H1 (cell line): ENCODE measurements at regions not wholly inside any gene's neighbourhood (a gene's known extent, or its start where the extent isn't known, plus 50 kb on each side); places are given as distances from the start of the nearest gene placed in this dataset.

Experiments used
- ATF3 ChIP-seq: IDR thresholded peaks from 2 replicates; pipeline ENCODE4 v1.6.1; 2011; ENCODE audit warnings: low read depth, mild to moderate bottlenecking, low read length; ENCODE audit not compliant: insufficient read depth
- CEBPB ChIP-seq: IDR thresholded peaks from 2 replicates; pipeline ENCODE4 v1.6.1; 2012; ENCODE audit warnings: low read depth, low read length
- EZH2 ChIP-seq: fragments of 200-600 bp; sonication (generic); IDR thresholded peaks from 2 replicates; pipeline ENCODE4 v1.7.1; 2012; ENCODE audit warnings: low read depth, mild to moderate bottlenecking, moderate library complexity, low read length, inconsistent platforms; ENCODE audit not compliant: severe bottlenecking
- GABPA ChIP-seq: IDR thresholded peaks from 2 replicates; pipeline ENCODE4 v1.6.1; 2011; ENCODE audit warnings: mild to moderate bottlenecking, low read length, moderate library complexity, borderline replicate concordance; ENCODE audit not compliant: insufficient read depth
- HDAC2 ChIP-seq, 2 experiments: fragments of 300-600 bp in 1 of 2; sonication (generic) in 1 of 2; IDR thresholded peaks; 2 replicates each; pipeline ENCODE4 v1.6.1; 2011 to 2012; ENCODE audit warnings: low read depth in 2 of 2, low read length in 2 of 2, mild to moderate bottlenecking in 2 of 2, moderate library complexity in 2 of 2, borderline replicate concordance in 1 of 2, inconsistent platforms in 1 of 2
- JUND ChIP-seq: IDR thresholded peaks from 2 replicates; pipeline ENCODE4 v1.6.1; 2011; ENCODE audit warnings: mild to moderate bottlenecking, improper control_type of control experiment, low read length
- POLR2A ChIP-seq, 2 experiments: IDR thresholded peaks; 1 replicate in 1 of 2; 2 replicates in 1 of 2; pipeline ENCODE4 v1.6.1; 2011; ENCODE audit warnings: low read depth in 2 of 2, low read length in 2 of 2, mild to moderate bottlenecking in 2 of 2; ENCODE audit errors: control extremely low read depth in 1 of 2
- SP1 ChIP-seq: IDR thresholded peaks from 2 replicates; pipeline ENCODE4 v1.6.1; 2011; ENCODE audit warnings: low read depth, low read length
- TF ChIP-seq, protein P1 (sequence below), 3 experiments: IDR thresholded peaks; 1 replicate in 2 of 3; 2 replicates in 1 of 3; pipeline versions ENCODE4 v1.5.1 to v1.6.1; 2011; ENCODE audit warnings: low read length in 3 of 3, mild to moderate bottlenecking in 3 of 3, inconsistent platforms in 2 of 3, low read depth in 1 of 3, moderate library complexity in 1 of 3; ENCODE audit not compliant: insufficient read depth in 1 of 3; ENCODE audit errors: control extremely low read depth in 1 of 3

DNA sequence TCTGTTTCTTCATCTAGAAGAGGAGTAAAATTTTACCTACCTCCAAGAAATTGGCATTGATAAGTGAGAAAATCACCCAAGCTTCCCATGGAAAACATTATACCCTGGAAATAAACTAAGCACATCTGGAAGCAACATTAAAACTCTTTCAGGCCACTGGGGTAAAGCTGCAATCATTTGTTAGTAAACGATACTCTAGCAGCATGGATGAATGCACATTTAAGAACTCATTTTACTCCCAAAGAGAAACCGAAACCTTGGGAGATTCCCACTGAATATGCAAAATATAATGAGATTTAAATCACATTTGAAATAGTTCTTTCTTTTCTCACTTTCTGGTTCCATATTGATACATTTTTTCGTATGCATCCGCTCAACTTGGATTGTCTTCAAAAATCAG is 467.5 kb downstream of the EFNA5 start:
- TF ChIP-seq EZH2, result no peak
- TF ChIP-seq, protein P1, sequence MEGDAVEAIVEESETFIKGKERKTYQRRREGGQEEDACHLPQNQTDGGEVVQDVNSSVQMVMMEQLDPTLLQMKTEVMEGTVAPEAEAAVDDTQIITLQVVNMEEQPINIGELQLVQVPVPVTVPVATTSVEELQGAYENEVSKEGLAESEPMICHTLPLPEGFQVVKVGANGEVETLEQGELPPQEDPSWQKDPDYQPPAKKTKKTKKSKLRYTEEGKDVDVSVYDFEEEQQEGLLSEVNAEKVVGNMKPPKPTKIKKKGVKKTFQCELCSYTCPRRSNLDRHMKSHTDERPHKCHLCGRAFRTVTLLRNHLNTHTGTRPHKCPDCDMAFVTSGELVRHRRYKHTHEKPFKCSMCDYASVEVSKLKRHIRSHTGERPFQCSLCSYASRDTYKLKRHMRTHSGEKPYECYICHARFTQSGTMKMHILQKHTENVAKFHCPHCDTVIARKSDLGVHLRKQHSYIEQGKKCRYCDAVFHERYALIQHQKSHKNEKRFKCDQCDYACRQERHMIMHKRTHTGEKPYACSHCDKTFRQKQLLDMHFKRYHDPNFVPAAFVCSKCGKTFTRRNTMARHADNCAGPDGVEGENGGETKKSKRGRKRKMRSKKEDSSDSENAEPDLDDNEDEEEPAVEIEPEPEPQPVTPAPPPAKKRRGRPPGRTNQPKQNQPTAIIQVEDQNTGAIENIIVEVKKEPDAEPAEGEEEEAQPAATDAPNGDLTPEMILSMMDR (IDR thresholded peaks at IDR 0.05; ENCODE audit: control extremely low read depth in 1 of 3, insufficient read depth in 1 of 3, low read depth in 1 of 3, low read length in 3 of 3), result no peak
- no peak for TF ChIP-seq ATF3
- TF ChIP-seq POLR2A (IDR thresholded peaks at IDR 0.05; ENCODE audit: control extremely low read depth in 1 of 2, low read depth in 2 of 2, low read length in 2 of 2), result no peak
- no peak for TF ChIP-seq JUND
- TF ChIP-seq CEBPB, result no peak
- TF ChIP-seq GABPA, result no peak
- no peak for TF ChIP-seq SP1
- TF ChIP-seq HDAC2 (IDR thresholded peaks at IDR 0.05; ENCODE audit: borderline replicate concordance in 1 of 2, low read depth in 2 of 2, low read length in 2 of 2), result no peak
